ENCODE measurements at regions not wholly inside any gene's neighbourhood (a gene's known extent, or its start where the extent isn't known, plus 50 kb on each side); places are given as distances from the start of the nearest gene placed in this dataset.

DNA sequence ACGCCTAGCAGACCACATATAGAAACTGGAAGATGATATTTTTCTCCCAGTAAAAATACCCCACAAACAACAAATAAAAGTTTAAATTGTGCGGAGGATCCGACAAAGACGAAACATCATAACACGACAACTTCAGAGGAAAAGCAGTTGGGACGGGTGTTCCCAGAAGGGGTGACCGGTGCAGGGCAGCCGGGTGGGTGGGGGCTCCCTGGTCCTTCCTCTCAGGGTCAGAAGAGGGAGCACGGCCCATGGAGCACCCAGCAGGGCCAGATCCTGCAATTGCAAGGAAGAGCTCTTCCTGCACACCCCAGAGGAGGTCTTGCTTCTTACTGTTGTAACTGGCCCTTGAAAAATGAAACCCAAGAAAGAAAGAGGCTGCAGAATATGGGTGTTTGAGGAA is 608.5 kb upstream of the MKI67 start:
- no peak for DNase-seq (ENCODE audit: low read depth)

DNA sequence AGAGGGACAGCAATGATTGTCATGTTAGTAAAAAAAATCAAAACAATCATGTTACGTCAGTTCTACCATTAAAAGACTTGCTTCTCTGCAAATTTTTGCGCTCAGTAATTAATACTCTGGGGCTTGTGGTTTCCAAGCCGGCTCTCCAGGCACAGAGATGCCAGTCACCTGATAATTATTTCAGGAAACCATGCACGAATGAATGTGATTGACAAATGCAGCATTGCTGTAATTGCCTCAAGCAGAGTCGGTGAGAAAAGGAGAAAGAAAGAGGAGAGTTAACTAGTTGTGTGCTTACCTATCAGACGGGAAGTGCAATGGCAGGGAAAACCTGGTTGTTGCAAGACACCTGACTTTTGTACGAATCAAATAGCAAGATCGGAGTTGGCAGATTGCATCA is 609.8 kb upstream of the MKI67 start:
- no peak for DNase-seq (ENCODE audit: low read depth)

DNA sequence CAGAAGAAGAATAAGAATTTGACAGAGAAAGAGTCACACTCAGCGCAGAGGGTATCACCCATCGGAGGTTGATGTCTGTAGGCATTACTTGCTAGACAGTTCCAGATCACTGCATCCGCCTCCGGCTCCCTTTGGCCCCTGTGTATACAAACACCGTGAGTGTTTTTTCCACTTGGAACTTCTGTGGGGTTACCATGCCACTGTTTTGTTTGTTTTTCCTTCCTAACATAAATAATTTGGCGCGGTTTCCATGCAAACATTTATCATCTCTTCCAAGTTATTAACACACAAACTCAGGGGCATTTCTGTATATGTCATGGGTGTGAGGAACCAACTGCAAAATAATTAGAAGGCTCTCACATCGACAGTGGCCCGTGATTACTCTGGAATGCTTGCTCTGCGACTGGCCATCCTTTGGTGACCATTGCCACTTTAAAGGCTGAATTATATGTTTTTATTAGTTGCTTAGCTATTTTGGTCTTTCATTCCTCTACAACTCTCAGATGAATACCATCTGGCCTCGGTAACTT is 612.2 kb upstream of the MKI67 start:
- DNase-seq (ENCODE audit: low read depth) = no peak

DNA sequence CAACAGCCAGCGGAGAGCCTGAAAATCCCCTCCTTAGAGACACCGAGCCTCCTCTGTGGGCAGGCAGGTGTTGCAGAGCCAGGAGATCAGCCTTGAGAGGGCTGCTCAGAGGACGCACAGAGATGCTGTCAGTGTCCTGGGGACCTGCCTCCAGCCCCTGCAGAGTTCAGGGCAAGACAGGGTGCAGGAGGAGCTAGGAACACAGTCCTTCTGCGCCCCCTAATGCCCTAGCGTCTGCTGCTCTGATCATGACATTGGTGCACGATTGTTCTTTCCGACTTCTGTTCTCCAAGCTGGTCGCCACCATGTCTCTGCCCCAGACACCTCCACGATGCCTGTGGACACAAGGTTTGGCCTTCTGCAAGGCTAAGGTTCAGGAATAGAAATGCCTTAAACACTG is 613.7 kb upstream of the MKI67 start:
- DNase-seq (ENCODE audit: low read depth) = peak; percentile 14

DNA sequence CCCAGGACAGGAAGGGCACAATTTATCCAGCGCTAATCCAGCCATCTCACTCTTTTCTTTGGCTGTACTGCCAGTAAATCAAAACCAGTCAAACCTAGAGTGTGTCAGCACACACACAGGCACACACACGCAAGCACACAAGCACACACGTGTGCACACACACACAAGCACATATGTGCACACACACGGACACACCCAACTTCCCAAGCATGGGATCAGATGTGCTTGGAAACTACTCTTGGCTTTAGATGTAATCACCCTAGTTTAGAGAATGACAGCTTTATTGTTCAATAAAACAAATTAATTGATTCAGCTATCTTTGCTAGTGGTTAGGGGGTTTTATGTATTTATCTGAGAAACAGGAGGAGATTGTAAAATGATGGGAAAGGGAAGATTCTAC is 615.0 kb upstream of the MKI67 start:
- DNase-seq (ENCODE audit: low read depth) = no peak

DNA sequence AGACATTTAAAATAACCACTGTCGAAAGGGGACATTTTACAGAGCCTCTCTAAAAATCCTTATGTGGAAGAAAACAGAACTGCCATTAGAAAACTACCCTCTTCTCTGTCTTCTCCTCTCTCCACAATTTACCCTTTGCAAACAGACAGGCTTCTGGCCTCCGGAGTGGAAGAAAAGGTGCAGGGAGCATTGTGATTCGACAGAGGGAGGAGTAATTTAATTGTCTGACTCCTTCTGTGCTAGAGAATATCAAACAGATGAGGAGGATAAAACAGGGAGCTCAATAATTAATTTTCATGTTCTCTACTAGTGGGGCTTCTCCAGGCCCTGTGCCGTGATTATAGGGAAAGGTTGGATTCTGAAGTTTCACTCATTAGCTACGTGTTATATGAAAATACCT is 615.5 kb upstream of the MKI67 start:
- no peak for DNase-seq (ENCODE audit: low read depth)

GRCh38 chr10:128744092-128744491 is 617.9 kb upstream of the MKI67 start:
- DNase-seq (ENCODE audit: low read depth) = peak; percentile 57

GRCh38 chr10:128744811-128745305 is 618.6 kb upstream of the MKI67 start:
- no peak for DNase-seq (ENCODE audit: low read depth)

DNA sequence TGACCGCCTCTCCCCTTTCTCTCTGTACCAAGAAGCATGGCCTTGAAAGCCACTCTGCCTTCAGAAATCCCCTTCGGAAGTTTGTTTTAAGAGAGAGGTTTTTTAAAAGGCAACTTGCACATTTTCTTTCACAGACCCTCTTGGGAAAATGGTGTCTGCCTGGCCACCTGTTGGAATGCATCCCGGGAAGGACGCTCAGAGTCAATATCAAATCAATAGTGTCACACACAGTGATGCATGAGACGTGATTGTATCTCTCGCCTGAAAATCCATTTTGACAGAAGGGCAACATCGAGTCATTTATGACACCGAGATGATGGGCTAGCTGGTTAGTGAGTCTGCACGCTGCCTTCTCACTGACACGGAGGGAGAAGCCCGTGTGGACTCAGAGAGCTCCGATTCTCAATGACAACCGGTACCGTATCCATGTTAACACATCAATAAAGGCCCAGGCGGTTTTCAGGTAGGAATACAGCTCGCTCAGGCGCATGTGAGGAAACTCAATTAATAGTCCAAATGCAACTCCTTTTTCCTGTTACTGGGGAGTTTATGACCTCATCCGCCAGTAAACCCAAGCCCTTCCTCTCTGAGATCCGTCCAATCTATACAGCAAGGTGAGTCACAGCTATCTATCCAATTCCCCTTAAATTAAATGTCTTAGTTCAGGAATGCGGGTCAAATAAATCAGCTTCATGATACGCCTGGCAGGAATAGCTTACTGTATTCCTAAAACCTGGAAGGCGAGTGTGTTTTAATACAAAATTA is 621.5 kb upstream of the MKI67 start:
- peak; percentile 51 for DNase-seq (ENCODE audit: low read depth)

GRCh38 chr10:128751284-128751683 is 625.1 kb upstream of the MKI67 start:
- peak; percentile 93 for DNase-seq (ENCODE audit: low read depth)

- DNase-seq (ENCODE audit: low read depth) = no peak
These were observed 625.6 kb upstream of the MKI67 start for GRCh38 chr10:128751851-128752250.

GRCh38 chr10:128759174-128759573 is 633.0 kb upstream of the MKI67 start:
- no peak for DNase-seq (ENCODE audit: low read depth)

- no peak for DNase-seq (ENCODE audit: low read depth)
These were observed 637.4 kb upstream of the MKI67 start for GRCh38 chr10:128763588-128763987.

- no peak for DNase-seq (ENCODE audit: low read depth)
These were observed 638.0 kb upstream of the MKI67 start for GRCh38 chr10:128764190-128764589.

GRCh38 chr10:128766915-128767314 is 640.7 kb upstream of the MKI67 start:
- DNase-seq (ENCODE audit: low read depth) = no peak

DNA sequence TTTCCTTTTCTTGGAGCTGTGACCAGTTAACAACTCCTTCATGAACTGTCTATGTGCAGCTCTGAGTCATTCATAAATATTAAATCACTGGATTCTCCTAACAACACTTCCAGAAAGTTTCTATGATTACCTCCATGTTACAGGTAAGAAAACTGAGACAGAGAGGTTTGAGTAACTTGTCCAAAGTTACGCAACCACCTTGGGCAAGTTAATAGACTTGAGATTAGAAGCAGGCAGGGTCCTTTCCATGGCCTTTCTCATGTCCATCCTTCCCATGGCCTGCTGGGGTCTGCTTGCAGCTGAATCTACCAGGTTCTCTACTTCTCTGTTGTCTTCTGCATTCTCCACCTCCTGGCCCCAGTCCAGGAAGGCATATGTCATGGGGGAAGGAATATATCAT is 648.8 kb upstream of the MKI67 start:
- no peak for DNase-seq (ENCODE audit: low read depth)

DNA sequence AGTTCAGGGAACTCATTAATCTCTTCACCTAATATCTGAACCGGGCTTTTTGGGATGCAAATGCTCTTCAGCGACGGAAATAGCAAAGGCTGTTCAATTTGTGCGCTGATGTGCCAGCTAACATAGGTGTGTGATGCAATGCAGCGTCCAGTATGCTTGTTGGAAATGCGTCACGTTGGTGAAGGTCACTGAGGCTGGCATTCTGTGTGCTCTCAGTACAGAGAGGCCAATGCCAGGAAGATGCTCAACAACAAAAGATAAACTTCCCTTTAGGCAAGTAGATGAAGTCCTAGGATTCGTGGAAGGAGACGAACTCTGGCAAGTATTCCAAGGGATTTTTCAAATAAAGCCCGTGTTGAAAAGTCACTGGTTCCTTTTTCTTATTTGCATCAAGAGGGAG is 649.5 kb upstream of the MKI67 start:
- DNase-seq (ENCODE audit: low read depth) = no peak

DNA sequence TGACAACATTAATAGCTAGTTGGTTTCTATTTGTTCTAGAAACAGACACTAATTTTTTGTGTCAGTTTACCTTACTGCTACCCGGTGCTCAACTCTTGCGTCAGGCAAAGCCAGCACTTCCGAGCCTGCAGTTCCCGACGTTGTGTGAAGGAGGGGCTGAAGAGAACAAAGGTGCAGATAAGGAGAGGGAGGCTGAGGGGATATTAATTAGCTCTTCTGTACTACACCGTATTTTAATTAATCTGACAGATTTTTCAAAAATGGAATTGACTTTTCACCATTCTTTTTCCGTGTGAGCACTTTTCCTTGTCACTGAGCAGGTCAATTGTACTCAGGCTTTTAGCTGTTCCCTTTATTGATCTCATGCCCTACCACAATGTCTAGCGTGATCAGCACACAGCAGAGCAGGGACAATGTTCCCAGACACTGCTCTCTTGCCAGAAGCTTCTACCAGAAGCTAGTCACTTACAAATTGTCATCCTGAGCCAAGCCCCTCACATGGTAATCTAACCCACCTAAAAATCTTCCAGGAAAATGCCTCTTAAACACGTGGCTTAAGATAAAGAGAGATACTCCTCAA is 650.5 kb upstream of the MKI67 start:
- DNase-seq (ENCODE audit: low read depth) = no peak

- no peak for DNase-seq (ENCODE audit: low read depth)
These were observed 651.1 kb upstream of the MKI67 start for GRCh38 chr10:128777342-128777741.

- no peak for DNase-seq (ENCODE audit: low read depth)
These were observed 653.2 kb upstream of the MKI67 start for GRCh38 chr10:128779416-128779815.

GRCh38 chr10:128780156-128780761 is 654.0 kb upstream of the MKI67 start:
- no peak for DNase-seq (ENCODE audit: low read depth)

DNA sequence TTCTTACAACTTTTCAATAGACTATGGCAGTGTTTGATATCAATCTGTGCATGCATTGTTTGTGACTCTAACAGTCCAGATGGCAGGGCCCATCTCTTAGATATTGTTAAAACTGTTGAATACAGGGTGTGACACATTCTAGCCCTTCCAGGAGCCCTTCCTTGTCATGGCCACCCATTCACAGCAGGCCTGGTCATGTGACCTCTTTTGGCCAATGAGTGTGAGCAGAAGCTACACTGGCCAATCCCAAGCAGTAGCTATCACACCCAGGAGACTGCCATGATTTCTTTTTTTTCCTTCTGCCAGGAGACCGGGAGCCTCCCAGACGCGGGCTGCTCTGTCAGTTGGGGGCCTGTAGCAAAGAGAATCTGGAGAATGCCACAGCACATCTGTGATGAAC is 655.4 kb upstream of the MKI67 start:
- peak; percentile 20 for DNase-seq (ENCODE audit: low read depth)

GRCh38 chr10:128784444-128784843 is 658.2 kb upstream of the MKI67 start:
- DNase-seq (ENCODE audit: low read depth) = no peak
